Spleen (tissue), 11 donors: ENCODE measurements at regions not wholly inside any gene's neighbourhood (a gene's known extent, or its start where the extent isn't known, plus 50 kb on each side); places are given as distances from the start of the nearest gene placed in this dataset.

Experiments used
- DNase-seq: peaks from one replicate; pipeline ENCODE4 v3.0.0-alpha.2; 2020
- H3K27ac ChIP-seq, 8 donors: fragments of 200-600 bp; sonication (generic) in 7 of 8; 1 replicate in 4 of 8; 2 replicates in 4 of 8; pipeline versions ENCODE4 v1.5.0 to v1.8.0; 2016 to 2021; ENCODE audit warnings: inconsistent platforms in 4 of 8, mild to moderate bottlenecking in 4 of 8, moderate library complexity in 1 of 8
- H3K27me3 ChIP-seq, 7 donors: fragments of 200-600 bp; sonication (generic) in 6 of 7; replicated peaks in 1 of 7; 1 replicate in 4 of 7; 2 replicates in 3 of 7; pipeline versions ENCODE4 v1.5.0 to v1.8.0; 2016 to 2021; ENCODE audit warnings: inconsistent platforms in 3 of 7, mild to moderate bottlenecking in 1 of 7
- H3K36me3 ChIP-seq, 6 donors: fragments of 200-600 bp; sonication (generic) in 5 of 6; 1 replicate in 4 of 6; 2 replicates in 2 of 6; pipeline versions ENCODE4 v1.5.0 to v1.8.0; 2016 to 2021; ENCODE audit warnings: inconsistent platforms in 2 of 6
- H3K4me1 ChIP-seq, 6 donors: fragments of 200-600 bp; sonication (generic) in 5 of 6; 1 replicate in 3 of 6; 2 replicates in 3 of 6; pipeline versions ENCODE4 v1.5.0 to v1.8.0; 2016 to 2021; ENCODE audit warnings: inconsistent platforms in 3 of 6
- H3K4me3 ChIP-seq, 8 donors: fragments of 200-600 bp; sonication (generic) in 7 of 8; 1 replicate in 4 of 8; 2 replicates in 4 of 8; pipeline versions ENCODE4 v1.5.0 to v1.8.0; 2016 to 2021; ENCODE audit warnings: inconsistent platforms in 4 of 8, mild to moderate bottlenecking in 4 of 8, moderate library complexity in 2 of 8
- H3K9me3 ChIP-seq, 8 donors: fragments of 200-600 bp; sonication (generic) in 7 of 8; 1 replicate in 4 of 8; 2 replicates in 4 of 8; pipeline versions ENCODE4 v1.5.0 to v1.8.0; 2016 to 2021; ENCODE audit warnings: inconsistent platforms in 4 of 8
- CTCF ChIP-seq, 11 experiments: fragments of 200-600 bp in 7 of 11; fragments of 450-650 bp in 4 of 11; sonication (generic) in 4 of 11; IDR thresholded peaks in 8 of 11; conservative IDR thresholded peaks in 3 of 11; 1 replicate in 7 of 11; 2 replicates in 4 of 11; pipeline versions ENCODE4 v1.4.0 to v1.8.0; 2016 to 2021; ENCODE audit warnings: antibody characterized with exemption in 11 of 11, inconsistent platforms in 4 of 11, mild to moderate bottlenecking in 1 of 11
- POLR2A ChIP-seq, 3 donors: fragments of 450-650 bp; IDR thresholded peaks; one replicate each; pipeline ENCODE4 v1.5.1; 2017; ENCODE audit warnings: antibody characterized with exemption in 3 of 3, mild to moderate bottlenecking in 1 of 3
- POLR2AphosphoS5 ChIP-seq, 3 donors: sonication (generic); formaldehyde crosslinking; IDR thresholded peaks; one replicate each; pipeline ENCODE4 v1.5.1; 2017; ENCODE audit warnings: antibody characterized with exemption in 3 of 3
- whole genome bisulfite sequencing, 5 donors: extraction: QIAGEN DNeasy Blood & Tissue Kit in 3 of 5; methylation state at CpG; one replicate each; pipeline versions ENCODE4 v1.1.5 to v1.1.7; 2013 to 2018; 5-methylcytosine and 5-hydroxymethylcytosine counted together
- intact Hi-C: fragments of 100-400 bp; cut with DNase I; formaldehyde crosslinking; loops from one replicate; pipeline ENCODE4 v1.15.0; 2023; ENCODE audit warnings: low total_unique reads
- donor health status: healthy with polysubstance abuse.
- donor health status: DM: no; HTN: no; CAD: no; lungs with moderate emphysema.
- donor health status: DM: no; HTN: no; CAD: no.
- donor health status: Bipolar disorder and iron deficiency.
- donor health status: healthy.
- donor health status: DM: no; HTN: no; CAD: no.
- donor health status: DM: yes; HTN: yes; CAD: no.

- Histone ChIP-seq H3K9me3 (no peaks in the 10 kb centered on the region), H3K36me3 (no peaks in the 10 kb centered on the region), H3K4me3 (no peak overlapping the region), H3K27ac (no peak overlapping the region), H3K4me1 (peaks cover 0 to 20% (median 0%) of the 10 kb centered on the region in 6 donors), H3K27me3 (no peaks in the 10 kb centered on the region)
- WGBS, 5 donors: 73 to 76% (median 75%) methylated on average over 7 of the region's 7 CpGs
- DNase-seq: peak; percentile 35
- TF ChIP-seq POLR2AphosphoS5 (IDR thresholded peaks at IDR 0.05) (no peak), CTCF (IDR thresholded peaks at IDR 0.05 in 8 of 11, conservative IDR thresholded peaks at IDR 0.05 in 3 of 11) (no peak), POLR2A (IDR thresholded peaks at IDR 0.05) (no peak)
- intact Hi-C loops: no loop called here
Measured at GRCh38 chr7:47661051-47661714, 79.3 kb upstream of the TNS3 start.

GRCh38 chr7:47659664-47660462 is 78.0 kb upstream of the TNS3 start:
- Histone ChIP-seq H3K36me3 (no peaks in the 10 kb centered on the region), H3K27me3 (no peaks in the 10 kb centered on the region), H3K9me3 (no peaks in the 10 kb centered on the region), H3K27ac (no peak overlapping the region), H3K4me1 (peaks cover 0 to 15% (median 0%) of the 10 kb centered on the region in 6 donors), H3K4me3 (no peak overlapping the region)
- intact Hi-C loops: no loop called here
- peak; percentile 71 for DNase-seq
- TF ChIP-seq POLR2A (IDR thresholded peaks at IDR 0.05) (no peak), POLR2AphosphoS5 (IDR thresholded peaks at IDR 0.05) (no peak), CTCF (IDR thresholded peaks at IDR 0.05 in 8 of 11, conservative IDR thresholded peaks at IDR 0.05 in 3 of 11) (no peak)
- 88 to 97% (median 91%) methylated on average over 9 to 12 of the region's 12 CpGs for WGBS, 5 donors

GRCh38 chr7:47658886-47659635 is 77.2 kb upstream of the TNS3 start:
- no peak overlapping the region for H3K27ac ChIP-seq
- no peak overlapping the region for H3K4me3 ChIP-seq
- H3K36me3 ChIP-seq: no peaks in the 10 kb centered on the region
- H3K4me1 ChIP-seq: peaks cover 0 to 24% (median 5%) of the 10 kb centered on the region in 6 donors
- intact Hi-C loops: no loop called here
- TF ChIP-seq POLR2A (IDR thresholded peaks at IDR 0.05) (no peak), CTCF (IDR thresholded peaks at IDR 0.05 in 8 of 11, conservative IDR thresholded peaks at IDR 0.05 in 3 of 11) (no peak), POLR2AphosphoS5 (IDR thresholded peaks at IDR 0.05) (no peak)
- no peaks in the 10 kb centered on the region for H3K27me3 ChIP-seq
- 84 to 94% (median 92%) methylated on average over 6 to 8 of the region's 8 CpGs for WGBS, 5 donors
- DNase-seq: peak; percentile 58
- H3K9me3 ChIP-seq: no peaks in the 10 kb centered on the region
